ENCODE measurements at regions not wholly inside any gene's neighbourhood (a gene's known extent, or its start where the extent isn't known, plus 50 kb on each side); places are given as distances from the start of the nearest gene placed in this dataset.

DNA sequence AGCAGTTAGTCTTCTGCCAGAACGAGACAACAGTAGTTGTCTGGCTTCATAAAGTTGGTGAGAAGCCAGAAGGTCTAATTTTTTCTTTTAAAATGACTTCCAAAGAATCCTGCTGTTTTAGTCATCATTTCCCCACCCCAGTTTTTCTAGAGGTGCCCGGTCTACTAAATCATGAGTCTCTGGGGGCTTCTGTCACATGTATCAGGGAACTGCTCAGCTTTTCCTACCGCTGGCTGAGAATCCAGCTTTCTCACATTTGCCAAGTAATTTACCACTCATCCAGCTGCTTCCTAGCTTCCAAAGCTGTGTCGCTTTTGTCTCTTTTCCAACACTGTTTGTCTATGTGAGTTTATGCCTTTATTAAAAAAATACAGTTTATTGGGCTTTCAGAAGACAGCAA lies 183.3 kb downstream of the NSUN3 start:
- no peak overlapping the region for H3K27ac ChIP-seq (ENCODE audit: low read depth in 1 of 2, low read length in 1 of 2)
- ATAC-seq (ENCODE audit: insufficient read depth, low FRiP score) = no peak
- peaks cover 0 to 6% (median 0%) of the 10 kb centered on the region in 5 donors for H3K4me1 ChIP-seq (ENCODE audit: control insufficient read depth in 5 of 5, insufficient read depth in 5 of 5, low read length in 5 of 5)
- no peaks in the 10 kb centered on the region for H3K9me3 ChIP-seq (ENCODE audit: control insufficient read depth in 4 of 4, insufficient read depth in 3 of 4, low read length in 3 of 4)
- 70 to 82% methylated on average over 4 of the region's 4 CpGs for WGBS, 2 donors
- DNase-seq = peak in 2 of 3 donors; percentile 44 to 57
- TF ChIP-seq, protein P1, sequence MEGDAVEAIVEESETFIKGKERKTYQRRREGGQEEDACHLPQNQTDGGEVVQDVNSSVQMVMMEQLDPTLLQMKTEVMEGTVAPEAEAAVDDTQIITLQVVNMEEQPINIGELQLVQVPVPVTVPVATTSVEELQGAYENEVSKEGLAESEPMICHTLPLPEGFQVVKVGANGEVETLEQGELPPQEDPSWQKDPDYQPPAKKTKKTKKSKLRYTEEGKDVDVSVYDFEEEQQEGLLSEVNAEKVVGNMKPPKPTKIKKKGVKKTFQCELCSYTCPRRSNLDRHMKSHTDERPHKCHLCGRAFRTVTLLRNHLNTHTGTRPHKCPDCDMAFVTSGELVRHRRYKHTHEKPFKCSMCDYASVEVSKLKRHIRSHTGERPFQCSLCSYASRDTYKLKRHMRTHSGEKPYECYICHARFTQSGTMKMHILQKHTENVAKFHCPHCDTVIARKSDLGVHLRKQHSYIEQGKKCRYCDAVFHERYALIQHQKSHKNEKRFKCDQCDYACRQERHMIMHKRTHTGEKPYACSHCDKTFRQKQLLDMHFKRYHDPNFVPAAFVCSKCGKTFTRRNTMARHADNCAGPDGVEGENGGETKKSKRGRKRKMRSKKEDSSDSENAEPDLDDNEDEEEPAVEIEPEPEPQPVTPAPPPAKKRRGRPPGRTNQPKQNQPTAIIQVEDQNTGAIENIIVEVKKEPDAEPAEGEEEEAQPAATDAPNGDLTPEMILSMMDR (IDR thresholded peaks at IDR 0.05; ENCODE audit: control extremely low read depth, extremely low read depth) = no peak
- no peaks in the 10 kb centered on the region for H3K36me3 ChIP-seq (ENCODE audit: control insufficient read depth in 4 of 4, insufficient read depth in 4 of 4, low read length in 4 of 4)
- no peak overlapping the region for H3K9ac ChIP-seq (ENCODE audit: insufficient read depth in 1 of 2, low read length in 2 of 2)
- H3K27me3 ChIP-seq (ENCODE audit: control insufficient read depth in 3 of 3, insufficient read depth in 3 of 3, low read length in 2 of 3) = no peaks in the 10 kb centered on the region
- no peak overlapping the region for H3K4me3 ChIP-seq

DNA sequence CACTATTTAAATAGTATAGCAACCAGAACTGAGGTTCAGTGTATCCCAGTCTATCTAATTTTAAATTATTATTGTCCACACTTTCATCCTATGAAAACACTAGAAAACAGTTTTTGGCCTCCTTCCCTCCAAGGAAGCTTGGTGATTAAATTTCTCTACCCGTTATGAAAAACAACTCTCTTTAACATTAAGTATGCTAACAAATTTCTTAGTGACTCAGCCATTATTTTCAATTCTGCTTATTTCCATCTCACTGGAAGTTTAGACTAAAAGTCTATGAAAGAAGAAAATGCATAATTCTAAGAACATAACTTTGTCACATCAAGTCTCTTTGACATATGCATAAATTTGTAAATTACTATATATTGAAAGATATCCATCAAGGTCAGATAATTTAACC lies 185.2 kb downstream of the NSUN3 start:
- H3K36me3 ChIP-seq (ENCODE audit: control insufficient read depth in 4 of 4, insufficient read depth in 4 of 4, low read length in 4 of 4) = no peaks in the 10 kb centered on the region
- no peak overlapping the region for H3K27ac ChIP-seq (ENCODE audit: low read depth in 1 of 2, low read length in 1 of 2)
- WGBS, 2 donors = 55 to 73% methylated on average over 1 of the region's 1 CpG
- TF ChIP-seq, protein P1 (IDR thresholded peaks at IDR 0.05; ENCODE audit: control extremely low read depth, extremely low read depth) = no peak
- ATAC-seq (ENCODE audit: insufficient read depth, low FRiP score) (no peak), DNase-seq (no peak)
- H3K9me3 ChIP-seq (ENCODE audit: control insufficient read depth in 4 of 4, insufficient read depth in 3 of 4, low read length in 3 of 4) = no peaks in the 10 kb centered on the region
- H3K9ac ChIP-seq (ENCODE audit: insufficient read depth in 1 of 2, low read length in 2 of 2) = no peak overlapping the region
- no peaks in the 10 kb centered on the region for H3K27me3 ChIP-seq (ENCODE audit: control insufficient read depth in 3 of 3, insufficient read depth in 3 of 3, low read length in 2 of 3)
- no peak overlapping the region for H3K4me3 ChIP-seq
- H3K4me1 ChIP-seq (ENCODE audit: control insufficient read depth in 5 of 5, insufficient read depth in 5 of 5, low read length in 5 of 5) = peaks cover 0 to 6% (median 0%) of the 10 kb centered on the region in 5 donors

GRCh38 chr3:94249491-94250079 lies 186.7 kb downstream of the NSUN3 start:
- H3K9me3 ChIP-seq (ENCODE audit: control insufficient read depth in 4 of 4, insufficient read depth in 3 of 4, low read length in 3 of 4) = no peaks in the 10 kb centered on the region
- no peaks in the 10 kb centered on the region for H3K27me3 ChIP-seq (ENCODE audit: control insufficient read depth in 3 of 3, insufficient read depth in 3 of 3, low read length in 2 of 3)
- DNase-seq = peak; percentile 66 to 78 (median 70)
- no peak overlapping the region for H3K9ac ChIP-seq (ENCODE audit: insufficient read depth in 1 of 2, low read length in 2 of 2)
- no peak overlapping the region for H3K27ac ChIP-seq (ENCODE audit: low read depth in 1 of 2, low read length in 1 of 2)
- TF ChIP-seq, protein P1 (IDR thresholded peaks at IDR 0.05; ENCODE audit: control extremely low read depth, extremely low read depth) = peak; percentile 34
- H3K4me3 ChIP-seq = no peak overlapping the region
- WGBS, 2 donors = 31 to 40% methylated on average over 5 of the region's 5 CpGs
- H3K36me3 ChIP-seq (ENCODE audit: control insufficient read depth in 4 of 4, insufficient read depth in 4 of 4, low read length in 4 of 4) = no peaks in the 10 kb centered on the region
- peaks cover 0 to 6% (median 0%) of the 10 kb centered on the region in 5 donors for H3K4me1 ChIP-seq (ENCODE audit: control insufficient read depth in 5 of 5, insufficient read depth in 5 of 5, low read length in 5 of 5)
- peak; percentile 71 for ATAC-seq (ENCODE audit: insufficient read depth, low FRiP score)

DNA sequence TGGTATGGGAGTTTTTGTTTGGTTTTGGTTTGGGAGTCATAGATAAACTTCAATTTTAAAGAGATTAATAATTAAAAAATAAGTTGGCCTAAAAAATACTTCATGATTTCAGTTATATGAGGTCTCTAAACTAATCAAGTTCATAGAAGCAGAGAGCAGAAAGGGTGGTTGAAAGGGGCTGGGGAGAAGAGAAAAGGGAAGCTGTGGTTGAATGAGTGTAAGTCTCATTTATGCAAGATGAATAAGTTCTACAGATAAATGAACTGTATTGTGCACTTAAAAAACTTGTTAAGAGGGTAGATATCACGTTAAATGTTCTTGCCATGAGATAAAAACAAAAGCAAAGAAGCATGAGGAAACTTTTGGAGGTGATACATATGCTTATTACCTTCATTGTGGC lies 188.7 kb downstream of the NSUN3 start:
- no peak overlapping the region for H3K9ac ChIP-seq (ENCODE audit: insufficient read depth in 1 of 2, low read length in 2 of 2)
- H3K36me3 ChIP-seq (ENCODE audit: control insufficient read depth in 4 of 4, insufficient read depth in 4 of 4, low read length in 4 of 4) = no peaks in the 10 kb centered on the region
- peaks cover 0 to 5% (median 0%) of the 10 kb centered on the region in 5 donors for H3K4me1 ChIP-seq (ENCODE audit: control insufficient read depth in 5 of 5, insufficient read depth in 5 of 5, low read length in 5 of 5)
- ATAC-seq (ENCODE audit: insufficient read depth, low FRiP score) = no peak
- H3K27ac ChIP-seq (ENCODE audit: low read depth in 1 of 2, low read length in 1 of 2) = no peak overlapping the region
- H3K9me3 ChIP-seq (ENCODE audit: control insufficient read depth in 4 of 4, insufficient read depth in 3 of 4, low read length in 3 of 4) = no peaks in the 10 kb centered on the region
- TF ChIP-seq, protein P1 (IDR thresholded peaks at IDR 0.05; ENCODE audit: control extremely low read depth, extremely low read depth) = no peak
- no peaks in the 10 kb centered on the region for H3K27me3 ChIP-seq (ENCODE audit: control insufficient read depth in 3 of 3, insufficient read depth in 3 of 3, low read length in 2 of 3)
- WGBS, 2 donors = 29 to 34% methylated on average over 1 of the region's 1 CpG
- no peak overlapping the region for H3K4me3 ChIP-seq
- DNase-seq = no peak
